ENCODE measurements at regions not wholly inside any gene's neighbourhood (a gene's known extent, or its start where the extent isn't known, plus 50 kb on each side); places are given as distances from the start of the nearest gene placed in this dataset.

DNA sequence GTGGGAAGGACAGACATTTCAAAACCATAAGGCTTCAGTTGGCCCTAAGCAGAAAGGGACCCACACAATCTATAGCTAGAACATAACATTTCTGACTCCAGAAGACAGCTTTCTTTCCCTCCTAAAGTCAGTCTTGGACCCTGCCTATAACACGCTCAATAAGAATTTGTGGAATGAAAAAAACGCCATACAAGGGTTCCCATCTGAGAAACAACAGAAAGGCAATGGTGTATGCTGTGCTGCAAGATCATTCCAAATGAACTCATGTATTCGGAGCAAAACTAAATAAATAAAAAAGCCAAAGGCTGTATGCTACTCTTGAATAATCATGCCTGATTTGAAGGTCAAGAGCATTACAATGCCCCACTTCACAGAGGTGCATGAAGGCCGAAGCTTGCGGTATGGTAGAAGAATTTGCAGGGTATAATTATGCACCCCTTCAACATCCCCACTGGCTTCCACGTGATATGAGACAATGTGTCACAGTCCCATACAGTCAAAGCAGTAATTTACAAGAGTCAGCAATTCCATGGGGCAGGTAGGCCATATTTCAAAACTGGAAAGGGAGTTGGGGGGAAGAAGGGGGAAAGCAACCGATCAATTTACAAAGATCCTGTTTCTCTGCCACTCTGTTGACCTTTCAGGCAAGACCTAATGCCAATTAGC lies 61.4 kb upstream of the SLC14A2 start:
- no peak overlapping the region for H3K27ac Mint-ChIP-seq
- H3K36me3 Mint-ChIP-seq = no peaks in the 10 kb centered on the region

DNA sequence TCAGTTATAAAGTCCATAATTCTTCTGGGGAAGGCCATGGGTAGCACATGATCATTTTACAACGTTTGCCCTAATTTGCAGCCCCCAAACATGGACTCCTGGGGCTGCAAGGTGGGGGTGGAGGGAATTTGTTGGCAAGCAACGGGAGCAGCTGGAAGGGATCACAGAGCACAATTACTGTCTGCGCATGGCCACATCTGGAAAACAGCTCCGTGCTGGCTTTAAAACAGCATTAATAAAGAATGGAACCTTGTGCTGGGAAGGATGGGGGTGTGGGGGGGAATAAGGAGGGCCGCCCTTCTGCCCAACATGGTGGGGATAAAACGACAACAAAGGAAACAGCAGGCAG lies 60.9 kb upstream of the SLC14A2 start:
- no peaks in the 10 kb centered on the region for H3K4me1 ChIP-seq
- no peaks in the 10 kb centered on the region for H3F3A ChIP-seq (ENCODE audit: low read depth)
- no peak overlapping the region for H3K9ac ChIP-seq
- H3K4me3 ChIP-seq = no peak overlapping the region
- H3K9me3 ChIP-seq (ENCODE audit: low read depth) = no peaks in the 10 kb centered on the region
- no peak overlapping the region for H2AFZ ChIP-seq (replicated peaks)
- Mint-ChIP-seq H3K4me1 (no peaks in the 10 kb centered on the region), H3K4me3 (no peak overlapping the region), H3K27me3 (ENCODE audit: insufficient read depth, low read depth) (peaks cover 4% of the 10 kb centered on the region), H3K9me3 (no peaks in the 10 kb centered on the region), H3K27ac (no peak overlapping the region), H3K36me3 (no peaks in the 10 kb centered on the region)
- no peak overlapping the region for H3K27ac ChIP-seq
- no peaks in the 10 kb centered on the region for H3K27me3 ChIP-seq
- H3K4me2 ChIP-seq = no peak overlapping the region
- DNase-seq (ENCODE audit: low spot score) = no peak
- H4K20me1 ChIP-seq (ENCODE audit: low read depth) = no peaks in the 10 kb centered on the region
- no peaks in the 10 kb centered on the region for H3K36me3 ChIP-seq
- no peak for TF ChIP-seq EZH2 (IDR thresholded peaks at IDR 0.05)
- no peaks in the 10 kb centered on the region for H3K79me2 ChIP-seq (ENCODE audit: low read depth)

More for the DNA sequence above, 61.4 kb upstream of the SLC14A2 start:
- Histone ChIP-seq H3K27ac (no peak overlapping the region), H3K79me2 (ENCODE audit: low read depth) (no peaks in the 10 kb centered on the region), H2AFZ (replicated peaks) (no peak overlapping the region), H3K36me3 (no peaks in the 10 kb centered on the region), H3K9me3 (ENCODE audit: low read depth) (no peaks in the 10 kb centered on the region), H3K4me2 (no peak overlapping the region), H3K9ac (no peak overlapping the region), H3K4me1 (no peaks in the 10 kb centered on the region), H3K27me3 (no peaks in the 10 kb centered on the region), H3F3A (ENCODE audit: low read depth) (no peaks in the 10 kb centered on the region), H4K20me1 (ENCODE audit: low read depth) (no peaks in the 10 kb centered on the region), H3K4me3 (no peak overlapping the region)
- DNase-seq (ENCODE audit: low spot score) = no peak
- Mint-ChIP-seq H3K4me3 (no peak overlapping the region), H3K27me3 (ENCODE audit: insufficient read depth, low read depth) (peaks cover 4% of the 10 kb centered on the region), H3K4me1 (no peaks in the 10 kb centered on the region), H3K9me3 (no peaks in the 10 kb centered on the region)
- TF ChIP-seq EZH2phosphoT487 (IDR thresholded peaks at IDR 0.05) (no peak), EZH2 (IDR thresholded peaks at IDR 0.05) (no peak)
- TF ChIP-seq, protein P1, sequence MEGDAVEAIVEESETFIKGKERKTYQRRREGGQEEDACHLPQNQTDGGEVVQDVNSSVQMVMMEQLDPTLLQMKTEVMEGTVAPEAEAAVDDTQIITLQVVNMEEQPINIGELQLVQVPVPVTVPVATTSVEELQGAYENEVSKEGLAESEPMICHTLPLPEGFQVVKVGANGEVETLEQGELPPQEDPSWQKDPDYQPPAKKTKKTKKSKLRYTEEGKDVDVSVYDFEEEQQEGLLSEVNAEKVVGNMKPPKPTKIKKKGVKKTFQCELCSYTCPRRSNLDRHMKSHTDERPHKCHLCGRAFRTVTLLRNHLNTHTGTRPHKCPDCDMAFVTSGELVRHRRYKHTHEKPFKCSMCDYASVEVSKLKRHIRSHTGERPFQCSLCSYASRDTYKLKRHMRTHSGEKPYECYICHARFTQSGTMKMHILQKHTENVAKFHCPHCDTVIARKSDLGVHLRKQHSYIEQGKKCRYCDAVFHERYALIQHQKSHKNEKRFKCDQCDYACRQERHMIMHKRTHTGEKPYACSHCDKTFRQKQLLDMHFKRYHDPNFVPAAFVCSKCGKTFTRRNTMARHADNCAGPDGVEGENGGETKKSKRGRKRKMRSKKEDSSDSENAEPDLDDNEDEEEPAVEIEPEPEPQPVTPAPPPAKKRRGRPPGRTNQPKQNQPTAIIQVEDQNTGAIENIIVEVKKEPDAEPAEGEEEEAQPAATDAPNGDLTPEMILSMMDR (IDR thresholded peaks at IDR 0.05) = no peak

DNA sequence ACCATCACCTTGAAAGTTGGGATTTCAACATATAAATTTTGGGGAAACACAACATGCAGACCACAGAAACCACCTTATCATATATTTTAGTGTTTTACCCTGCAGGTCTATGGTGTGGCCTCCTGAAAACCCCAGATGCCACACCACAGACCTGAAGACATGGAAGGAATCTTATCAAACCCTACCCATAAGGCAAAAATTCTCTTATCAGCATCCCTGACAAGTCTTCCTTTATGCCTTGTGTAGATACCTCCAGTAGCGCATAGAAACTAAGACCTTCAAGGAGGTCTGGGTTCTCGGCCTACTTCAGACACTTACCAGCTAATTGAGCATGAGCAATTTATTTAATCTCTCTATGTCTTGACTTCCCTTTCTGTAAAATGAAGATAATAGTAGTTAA lies 59.1 kb upstream of the SLC14A2 start:
- Histone ChIP-seq H4K20me1 (ENCODE audit: low read depth) (no peaks in the 10 kb centered on the region), H3K9me3 (ENCODE audit: low read depth) (no peaks in the 10 kb centered on the region), H2AFZ (replicated peaks) (no peak overlapping the region), H3K4me1 (no peaks in the 10 kb centered on the region), H3F3A (ENCODE audit: low read depth) (no peaks in the 10 kb centered on the region), H3K27ac (no peak overlapping the region), H3K4me2 (no peak overlapping the region), H3K9ac (no peak overlapping the region), H3K36me3 (no peaks in the 10 kb centered on the region), H3K27me3 (no peaks in the 10 kb centered on the region), H3K4me3 (no peak overlapping the region), H3K79me2 (ENCODE audit: low read depth) (no peaks in the 10 kb centered on the region)
- Mint-ChIP-seq H3K27me3 (ENCODE audit: insufficient read depth, low read depth) (peaks cover 4% of the 10 kb centered on the region), H3K4me3 (no peak overlapping the region), H3K27ac (no peak overlapping the region), H3K4me1 (no peaks in the 10 kb centered on the region), H3K9me3 (no peaks in the 10 kb centered on the region), H3K36me3 (no peaks in the 10 kb centered on the region)
- DNase-seq (ENCODE audit: low spot score) = no peak
- TF ChIP-seq EZH2 (IDR thresholded peaks at IDR 0.05) (no peak), EZH2phosphoT487 (IDR thresholded peaks at IDR 0.05) (no peak)
- TF ChIP-seq, protein P1 (IDR thresholded peaks at IDR 0.05) = no peak

DNA sequence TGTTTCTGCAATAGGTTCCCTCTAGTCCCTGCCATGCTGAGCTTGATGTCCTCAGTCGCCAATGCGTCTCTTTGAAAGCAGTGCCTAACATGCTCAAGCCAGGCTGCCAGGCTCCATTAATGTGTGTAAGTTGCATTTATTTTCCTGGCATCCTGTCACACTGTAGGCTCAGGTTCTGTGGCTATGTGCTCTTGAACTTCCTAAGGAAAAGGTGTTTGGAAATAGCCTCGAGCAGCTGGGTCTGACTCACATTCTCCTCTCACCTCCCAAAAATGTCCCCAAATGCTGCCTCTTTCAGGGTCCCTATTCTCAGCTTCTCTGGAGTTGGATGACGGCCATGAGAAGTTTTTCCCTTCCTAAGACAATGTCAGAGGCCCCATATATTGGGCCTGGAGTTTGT lies 58.0 kb upstream of the SLC14A2 start:
- H3K4me3 Mint-ChIP-seq = no peak overlapping the region
- H3K36me3 Mint-ChIP-seq = no peaks in the 10 kb centered on the region
- H3K9ac ChIP-seq = no peak overlapping the region

More for the DNA sequence above, 58.0 kb upstream of the SLC14A2 start:
- Mint-ChIP-seq H3K4me1 (no peaks in the 10 kb centered on the region), H3K27me3 (ENCODE audit: insufficient read depth, low read depth) (peaks cover 4% of the 10 kb centered on the region), H3K9me3 (no peaks in the 10 kb centered on the region), H3K27ac (no peak overlapping the region)
- H4K20me1 ChIP-seq (ENCODE audit: low read depth) = no peaks in the 10 kb centered on the region
- no peak overlapping the region for H3K4me2 ChIP-seq
- no peak overlapping the region for H3K27ac ChIP-seq
- no peaks in the 10 kb centered on the region for H3F3A ChIP-seq (ENCODE audit: low read depth)
- no peaks in the 10 kb centered on the region for H3K36me3 ChIP-seq
- no peaks in the 10 kb centered on the region for H3K27me3 ChIP-seq
- no peak for DNase-seq (ENCODE audit: low spot score)
- no peaks in the 10 kb centered on the region for H3K79me2 ChIP-seq (ENCODE audit: low read depth)
- H3K4me3 ChIP-seq = no peak overlapping the region
- TF ChIP-seq, protein P1 (IDR thresholded peaks at IDR 0.05) = no peak
- TF ChIP-seq EZH2 (IDR thresholded peaks at IDR 0.05) (no peak), EZH2phosphoT487 (IDR thresholded peaks at IDR 0.05) (no peak)
- H3K9me3 ChIP-seq (ENCODE audit: low read depth) = no peaks in the 10 kb centered on the region
- no peaks in the 10 kb centered on the region for H3K4me1 ChIP-seq
- H2AFZ ChIP-seq (replicated peaks) = no peak overlapping the region
